Naive thymus-derived CD4-positive, alpha-beta T cell (primary cell): ENCODE measurements at regions not wholly inside any gene's neighbourhood (a gene's known extent, or its start where the extent isn't known, plus 50 kb on each side); places are given as distances from the start of the nearest gene placed in this dataset.

Source experiments
- ATAC-seq: fragments of 150-1000 bp; cut with Tn5 transposase; 2 replicates; pipeline ENCODE4 v1.10.0; 2021; ENCODE audit warnings: mild to moderate bottlenecking, moderate library complexity
- CTCF ChIA-PET: fragments of 350-600 bp; sonication (Branson Sonifier 250); formaldehyde crosslinking; loops from one replicate; lab custom pipeline; 2021; ENCODE audit warnings: antibody characterized with exemption; lab: Charles Lee
- POLR2A ChIA-PET: fragments of 350-600 bp; sonication (Branson Sonifier 250); formaldehyde crosslinking; loops from one replicate; lab custom pipeline; 2021; ENCODE audit warnings: antibody characterized with exemption, inconsistent platforms; lab: Charles Lee
- DNase-seq, 9 donors: peaks; one replicate each; pipeline versions ENCODE4 v3.0.0 to v3.0.0-alpha.2; 2020 to 2022; ENCODE audit warnings: mixed read lengths in 1 of 9
- H3K27ac ChIP-seq: one replicate; pipeline ENCODE4 v1.7.0; 2013; ENCODE audit warnings: mild to moderate bottlenecking, low read depth, low read length, moderate library complexity
- H3K27me3 ChIP-seq, 2 donors: one replicate each; pipeline ENCODE4 v1.7.0; 2013; ENCODE audit warnings: low read length in 2 of 2, mild to moderate bottlenecking in 2 of 2, moderate library complexity in 2 of 2; ENCODE audit not compliant: control insufficient read depth in 2 of 2, insufficient read depth in 2 of 2
- H3K36me3 ChIP-seq, 3 experiments: 1 replicate in 2 of 3; 2 replicates in 1 of 3; pipeline ENCODE4 v1.7.0; 2013; ENCODE audit warnings: low read length in 3 of 3, mild to moderate bottlenecking in 3 of 3, moderate library complexity in 1 of 3; ENCODE audit not compliant: insufficient read depth in 3 of 3, control insufficient read depth in 2 of 3
- H3K4me1 ChIP-seq, 2 donors: one replicate each; pipeline ENCODE4 v1.7.0; 2013; ENCODE audit warnings: low read length in 2 of 2, mild to moderate bottlenecking in 2 of 2, moderate library complexity in 1 of 2; ENCODE audit not compliant: control insufficient read depth in 2 of 2, insufficient read depth in 2 of 2
- H3K4me3 ChIP-seq: 2 replicates; pipeline ENCODE4 v1.7.0; 2013; ENCODE audit warnings: mild to moderate bottlenecking, low read length
- H3K9me3 ChIP-seq, 3 experiments: 1 replicate in 2 of 3; 2 replicates in 1 of 3; pipeline ENCODE4 v1.7.0; 2013; ENCODE audit warnings: low read length in 3 of 3; ENCODE audit not compliant: control insufficient read depth in 2 of 3
- H3K27ac Mint-ChIP-seq, 9 donors: one replicate each; pipeline ENCODE4 v1.8.0; 2020 to 2022; ENCODE audit warnings: mixed read lengths in 9 of 9, mild to moderate bottlenecking in 8 of 9, moderate library complexity in 5 of 9, inconsistent platforms in 2 of 9
- H3K27me3 Mint-ChIP-seq, 5 donors: one replicate each; pipeline ENCODE4 v1.8.0; 2021 to 2022; ENCODE audit warnings: mixed read lengths in 5 of 5, mild to moderate bottlenecking in 1 of 5
- H3K36me3 Mint-ChIP-seq, 5 donors: one replicate each; pipeline ENCODE4 v1.8.0; 2020 to 2022; ENCODE audit warnings: mixed read lengths in 5 of 5, mild to moderate bottlenecking in 3 of 5, inconsistent platforms in 1 of 5
- H3K4me1 Mint-ChIP-seq, 7 donors: one replicate each; pipeline ENCODE4 v1.8.0; 2020 to 2022; ENCODE audit warnings: mixed read lengths in 7 of 7, mild to moderate bottlenecking in 3 of 7, inconsistent platforms in 1 of 7
- H3K4me3 Mint-ChIP-seq, 10 donors: one replicate each; pipeline ENCODE4 v1.8.0; 2020 to 2022; ENCODE audit warnings: mild to moderate bottlenecking in 10 of 10, mixed read lengths in 10 of 10, moderate library complexity in 6 of 10, inconsistent platforms in 2 of 10
- H3K9me3 Mint-ChIP-seq, 11 donors: one replicate each; pipeline ENCODE4 v1.8.0; 2020 to 2022; ENCODE audit warnings: mixed read lengths in 11 of 11, mild to moderate bottlenecking in 4 of 11, inconsistent platforms in 1 of 11, moderate library complexity in 1 of 11
- intact Hi-C, 2 donors: fragments of 100-400 bp; cut with micrococcal nuclease; formaldehyde crosslinking; loops; one replicate each; pipeline ENCODE4 v1.15.1; 2023

- DNase-seq (no peak), ATAC-seq (no peak)
- Mint-ChIP-seq H3K36me3 (no peaks in the 10 kb centered on the region), H3K27me3 (peaks cover 0 to 8% (median 0%) of the 10 kb centered on the region in 5 donors), H3K4me1 (no peaks in the 10 kb centered on the region), H3K27ac (no peak overlapping the region), H3K4me3 (no peak overlapping the region), H3K9me3 (no peaks in the 10 kb centered on the region)
- intact Hi-C loops: no loop called here
- POLR2A ChIA-PET: no interaction called here
- Histone ChIP-seq H3K27me3 (no peaks in the 10 kb centered on the region), H3K27ac (no peak overlapping the region), H3K9me3 (no peaks in the 10 kb centered on the region), H3K4me1 (no peaks in the 10 kb centered on the region), H3K36me3 (no peaks in the 10 kb centered on the region), H3K4me3 (no peak overlapping the region)
- CTCF ChIA-PET: no interaction called here
These were observed 400.2 kb upstream of the MYT1L start for GRCh38 chr2:2731101-2731815.

- intact Hi-C loops: no loop called here
- Mint-ChIP-seq H3K27me3 (peaks cover 0 to 8% (median 0%) of the 10 kb centered on the region in 5 donors), H3K4me1 (no peaks in the 10 kb centered on the region), H3K27ac (no peak overlapping the region), H3K9me3 (no peaks in the 10 kb centered on the region), H3K36me3 (no peaks in the 10 kb centered on the region), H3K4me3 (no peak overlapping the region)
- no peaks in the 10 kb centered on the region for H3K27me3 ChIP-seq
- ATAC-seq (no peak), DNase-seq (no peak)
- H3K4me3 ChIP-seq: no peak overlapping the region
- H3K9me3 ChIP-seq: no peaks in the 10 kb centered on the region
- ChIA-PET POLR2A (no interaction called here), CTCF (no interaction called here)
- H3K27ac ChIP-seq: no peak overlapping the region
- H3K4me1 ChIP-seq: no peaks in the 10 kb centered on the region
- H3K36me3 ChIP-seq: no peaks in the 10 kb centered on the region
These were observed 399.3 kb upstream of the MYT1L start for GRCh38 chr2:2730301-2730833.

- CTCF ChIA-PET: no interaction called here
These were observed 398.2 kb upstream of the MYT1L start for GRCh38 chr2:2729246-2729645.

GRCh38 chr2:2728635-2729034 lies 397.6 kb upstream of the MYT1L start:
- ChIA-PET POLR2A (no interaction called here), CTCF (no interaction called here)
- Histone ChIP-seq H3K36me3 (no peaks in the 10 kb centered on the region), H3K4me3 (no peak overlapping the region), H3K4me1 (no peaks in the 10 kb centered on the region), H3K27ac (no peak overlapping the region), H3K9me3 (no peaks in the 10 kb centered on the region), H3K27me3 (no peaks in the 10 kb centered on the region)
- Mint-ChIP-seq H3K27ac (no peak overlapping the region), H3K27me3 (peaks cover 0 to 4% (median 0%) of the 10 kb centered on the region in 5 donors), H3K36me3 (no peaks in the 10 kb centered on the region), H3K4me1 (no peaks in the 10 kb centered on the region), H3K9me3 (no peaks in the 10 kb centered on the region), H3K4me3 (no peak overlapping the region)
- DNase-seq (no peak), ATAC-seq (no peak)
- intact Hi-C loops: no loop called here

More at GRCh38 chr2:2729246-2729645, 398.2 kb upstream of the MYT1L start:
- Histone ChIP-seq H3K4me1 (no peaks in the 10 kb centered on the region), H3K27ac (no peak overlapping the region), H3K27me3 (no peaks in the 10 kb centered on the region), H3K9me3 (no peaks in the 10 kb centered on the region), H3K36me3 (no peaks in the 10 kb centered on the region), H3K4me3 (no peak overlapping the region)
- ATAC-seq (no peak), DNase-seq (no peak)
- intact Hi-C loops: no loop called here
- Mint-ChIP-seq H3K27ac (no peak overlapping the region), H3K36me3 (no peaks in the 10 kb centered on the region), H3K4me3 (no peak overlapping the region), H3K27me3 (peaks cover 0 to 4% (median 0%) of the 10 kb centered on the region in 5 donors), H3K9me3 (no peaks in the 10 kb centered on the region), H3K4me1 (no peaks in the 10 kb centered on the region)
- POLR2A ChIA-PET: no interaction called here

- no peaks in the 10 kb centered on the region for H3K27me3 ChIP-seq
- no peak overlapping the region for H3K4me3 Mint-ChIP-seq
- no peak overlapping the region for H3K4me3 ChIP-seq
- no peaks in the 10 kb centered on the region for H3K4me1 Mint-ChIP-seq
- intact Hi-C loops: no loop called here
- no peaks in the 10 kb centered on the region for H3K36me3 Mint-ChIP-seq
- peaks cover 0 to 4% (median 0%) of the 10 kb centered on the region in 5 donors for H3K27me3 Mint-ChIP-seq
- DNase-seq (no peak), ATAC-seq (no peak)
- no peak overlapping the region for H3K27ac Mint-ChIP-seq
- H3K9me3 Mint-ChIP-seq: no peaks in the 10 kb centered on the region
- ChIA-PET CTCF (no interaction called here), POLR2A (no interaction called here)
- H3K27ac ChIP-seq: no peak overlapping the region
- H3K9me3 ChIP-seq: no peaks in the 10 kb centered on the region
- H3K4me1 ChIP-seq: no peaks in the 10 kb centered on the region
- H3K36me3 ChIP-seq: no peaks in the 10 kb centered on the region
These were observed 396.9 kb upstream of the MYT1L start for GRCh38 chr2:2727876-2728511.

GRCh38 chr2:2726163-2726562 lies 395.1 kb upstream of the MYT1L start:
- no peaks in the 10 kb centered on the region for H3K4me1 Mint-ChIP-seq
- POLR2A ChIA-PET: no interaction called here

GRCh38 chr2:2723064-2723463 lies 392.0 kb upstream of the MYT1L start:
- POLR2A ChIA-PET: no interaction called here
- H3K9me3 ChIP-seq: no peaks in the 10 kb centered on the region
- no peaks in the 10 kb centered on the region for H3K27me3 ChIP-seq
- CTCF ChIA-PET: no interaction called here
- H3K27ac Mint-ChIP-seq: no peak overlapping the region
- no peaks in the 10 kb centered on the region for H3K4me1 ChIP-seq
- H3K36me3 ChIP-seq: no peaks in the 10 kb centered on the region
- peaks cover 0 to 3% (median 0%) of the 10 kb centered on the region in 5 donors for H3K27me3 Mint-ChIP-seq
- peaks cover 0 to 1% (median 0%) of the 10 kb centered on the region in 11 donors for H3K9me3 Mint-ChIP-seq
- no peak overlapping the region for H3K4me3 Mint-ChIP-seq
- intact Hi-C loops: no loop called here
- no peaks in the 10 kb centered on the region for H3K4me1 Mint-ChIP-seq
- no peak overlapping the region for H3K4me3 ChIP-seq
- DNase-seq (no peak), ATAC-seq (no peak)
- no peak overlapping the region for H3K27ac ChIP-seq
- H3K36me3 Mint-ChIP-seq: no peaks in the 10 kb centered on the region

More at GRCh38 chr2:2726163-2726562, 395.1 kb upstream of the MYT1L start:
- CTCF ChIA-PET: no interaction called here
- no peaks in the 10 kb centered on the region for H3K9me3 ChIP-seq
- Mint-ChIP-seq H3K4me3 (no peak overlapping the region), H3K27me3 (peaks cover 0 to 4% (median 0%) of the 10 kb centered on the region in 5 donors), H3K36me3 (no peaks in the 10 kb centered on the region), H3K9me3 (no peaks in the 10 kb centered on the region), H3K27ac (no peak overlapping the region)
- ATAC-seq (no peak), DNase-seq (no peak)
- H3K27me3 ChIP-seq: no peaks in the 10 kb centered on the region
- no peak overlapping the region for H3K4me3 ChIP-seq
- no peaks in the 10 kb centered on the region for H3K4me1 ChIP-seq
- no peak overlapping the region for H3K27ac ChIP-seq
- no peaks in the 10 kb centered on the region for H3K36me3 ChIP-seq
- intact Hi-C loops: no loop called here
